NB4 (cell line): ENCODE measurements at regions not wholly inside any gene's neighbourhood (a gene's known extent, or its start where the extent isn't known, plus 50 kb on each side); places are given as distances from the start of the nearest gene placed in this dataset.

Source experiments
- CTCF ChIP-seq: IDR thresholded peaks from one replicate; pipeline ENCODE4 v1.5.1; 2012; ENCODE audit warnings: low read depth, low read length
- MYC ChIP-seq: IDR thresholded peaks from 2 replicates; pipeline ENCODE4 v1.6.1; 2011; ENCODE audit warnings: low read depth, low read length
- POLR2A ChIP-seq: IDR thresholded peaks from 2 replicates; pipeline ENCODE4 v1.6.1; 2011; ENCODE audit warnings: mild to moderate bottlenecking; ENCODE audit not compliant: insufficient read length; ENCODE audit errors: extremely low read depth

- TF ChIP-seq POLR2A, result no peak
- TF ChIP-seq CTCF, result no peak
- no peak for TF ChIP-seq MYC
These were observed 190.6 kb upstream of the SMIM21 start for GRCh38 chr18:75618146-75618545.
